ENCODE measurements at regions not wholly inside any gene's neighbourhood (a gene's known extent, or its start where the extent isn't known, plus 50 kb on each side); places are given as distances from the start of the nearest gene placed in this dataset.

GRCh38 chr14:26056036-26056616 is 541.7 kb downstream of the NOVA1 start:
- H3K36me3 Mint-ChIP-seq, result no peaks in the 10 kb centered on the region
- H3K4me3 Mint-ChIP-seq, result no peak overlapping the region
- no peak overlapping the region for H3K27ac Mint-ChIP-seq
- H3K4me1 Mint-ChIP-seq, result no peaks in the 10 kb centered on the region
- no peak for DNase-seq (ENCODE audit: low spot score in 2 of 2, unreplicated experiment in 2 of 2)
- no peak for TF ChIP-seq CTCF (IDR thresholded peaks at IDR 0.05; ENCODE audit: unreplicated experiment)
- peaks cover 14% of the 10 kb centered on the region for H3K9me3 Mint-ChIP-seq
- H3K27me3 Mint-ChIP-seq (ENCODE audit: low read depth), result no peaks in the 10 kb centered on the region

DNA sequence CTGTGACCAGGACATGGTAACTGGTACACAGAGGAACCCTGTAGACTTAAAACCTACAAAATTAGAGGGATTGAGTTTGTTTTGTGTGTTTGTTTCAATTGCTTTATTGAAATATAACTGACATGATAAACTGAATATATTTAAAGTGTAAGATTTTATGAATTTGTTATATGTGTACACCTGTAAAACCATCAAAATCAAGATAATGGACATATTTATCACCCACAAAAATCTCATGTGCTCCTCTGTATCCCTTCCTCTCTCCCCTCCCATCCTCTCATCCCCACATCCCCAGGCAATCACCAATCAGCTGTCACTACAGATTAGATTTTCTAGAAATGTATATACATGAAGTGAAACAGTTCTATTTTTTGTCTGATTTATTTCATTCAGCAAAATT is 565.5 kb downstream of the NOVA1 start:
- no peaks in the 10 kb centered on the region for H3K36me3 Mint-ChIP-seq
- TF ChIP-seq CTCF (IDR thresholded peaks at IDR 0.05; ENCODE audit: unreplicated experiment), result no peak
- H3K9me3 Mint-ChIP-seq, result no peaks in the 10 kb centered on the region
- peaks cover 9% of the 10 kb centered on the region for H3K27me3 Mint-ChIP-seq (ENCODE audit: low read depth)
- no peak overlapping the region for H3K27ac Mint-ChIP-seq
- DNase-seq (ENCODE audit: low spot score in 2 of 2, unreplicated experiment in 2 of 2), result no peak
- H3K4me1 Mint-ChIP-seq, result no peaks in the 10 kb centered on the region
- no peak overlapping the region for H3K4me3 Mint-ChIP-seq

DNA sequence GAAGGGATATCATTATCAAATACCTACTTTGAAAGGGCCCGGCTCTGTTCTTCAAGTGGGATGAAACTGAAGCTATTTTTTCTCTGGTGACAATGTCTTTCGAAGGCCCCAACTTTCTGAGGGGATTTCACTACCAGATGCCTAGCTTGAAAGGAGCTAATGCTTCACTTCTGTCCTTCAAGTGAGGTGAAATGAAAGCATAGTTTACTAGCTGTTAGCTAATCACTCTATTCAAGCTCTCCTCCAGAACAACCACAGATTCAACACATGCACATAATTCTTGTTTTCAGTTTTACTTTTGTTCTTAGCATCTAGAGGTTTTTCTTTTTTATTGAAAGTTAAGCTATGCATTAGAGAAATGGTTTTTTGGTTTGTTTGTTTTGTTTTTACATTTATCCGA is 571.4 kb downstream of the NOVA1 start:
- DNase-seq (ENCODE audit: low spot score in 2 of 2, unreplicated experiment in 2 of 2), result no peak
- no peak for TF ChIP-seq CTCF (IDR thresholded peaks at IDR 0.05; ENCODE audit: unreplicated experiment)
- H3K4me1 Mint-ChIP-seq, result no peaks in the 10 kb centered on the region
- H3K36me3 Mint-ChIP-seq, result no peaks in the 10 kb centered on the region
- H3K27me3 Mint-ChIP-seq (ENCODE audit: low read depth), result no peaks in the 10 kb centered on the region
- H3K4me3 Mint-ChIP-seq, result no peak overlapping the region
- no peaks in the 10 kb centered on the region for H3K9me3 Mint-ChIP-seq
- H3K27ac Mint-ChIP-seq, result no peak overlapping the region

- no peaks in the 10 kb centered on the region for H3K9me3 Mint-ChIP-seq
- no peaks in the 10 kb centered on the region for H3K4me1 Mint-ChIP-seq
- H3K36me3 Mint-ChIP-seq, result no peaks in the 10 kb centered on the region
- no peak overlapping the region for H3K27ac Mint-ChIP-seq
- no peak for TF ChIP-seq CTCF (IDR thresholded peaks at IDR 0.05; ENCODE audit: unreplicated experiment)
- no peak for DNase-seq (ENCODE audit: low spot score in 2 of 2, unreplicated experiment in 2 of 2)
- no peaks in the 10 kb centered on the region for H3K27me3 Mint-ChIP-seq (ENCODE audit: low read depth)
- no peak overlapping the region for H3K4me3 Mint-ChIP-seq
These were observed 573.9 kb downstream of the NOVA1 start for GRCh38 chr14:26023967-26024366.

- no peaks in the 10 kb centered on the region for H3K4me1 Mint-ChIP-seq
- no peak for TF ChIP-seq CTCF (IDR thresholded peaks at IDR 0.05; ENCODE audit: unreplicated experiment)
These were observed 576.1 kb downstream of the NOVA1 start for GRCh38 chr14:26021759-26022158.

GRCh38 chr14:26017270-26017669 is 580.6 kb downstream of the NOVA1 start:
- H3K4me1 Mint-ChIP-seq, result no peaks in the 10 kb centered on the region
- peaks cover 16% of the 10 kb centered on the region for H3K9me3 Mint-ChIP-seq
- no peak overlapping the region for H3K27ac Mint-ChIP-seq
- no peaks in the 10 kb centered on the region for H3K36me3 Mint-ChIP-seq
- DNase-seq (ENCODE audit: low spot score in 2 of 2, unreplicated experiment in 2 of 2), result no peak
- no peak for TF ChIP-seq CTCF (IDR thresholded peaks at IDR 0.05; ENCODE audit: unreplicated experiment)
- H3K4me3 Mint-ChIP-seq, result no peak overlapping the region
- H3K27me3 Mint-ChIP-seq (ENCODE audit: low read depth), result no peaks in the 10 kb centered on the region

More at GRCh38 chr14:26021759-26022158, 576.1 kb downstream of the NOVA1 start:
- no peak for DNase-seq (ENCODE audit: low spot score in 2 of 2, unreplicated experiment in 2 of 2)
- H3K9me3 Mint-ChIP-seq, result no peaks in the 10 kb centered on the region
- no peak overlapping the region for H3K27ac Mint-ChIP-seq
- no peaks in the 10 kb centered on the region for H3K27me3 Mint-ChIP-seq (ENCODE audit: low read depth)
- H3K4me3 Mint-ChIP-seq, result no peak overlapping the region
- no peaks in the 10 kb centered on the region for H3K36me3 Mint-ChIP-seq
